ENCODE measurements at regions not wholly inside any gene's neighbourhood (a gene's known extent, or its start where the extent isn't known, plus 50 kb on each side); places are given as distances from the start of the nearest gene placed in this dataset.

DNA sequence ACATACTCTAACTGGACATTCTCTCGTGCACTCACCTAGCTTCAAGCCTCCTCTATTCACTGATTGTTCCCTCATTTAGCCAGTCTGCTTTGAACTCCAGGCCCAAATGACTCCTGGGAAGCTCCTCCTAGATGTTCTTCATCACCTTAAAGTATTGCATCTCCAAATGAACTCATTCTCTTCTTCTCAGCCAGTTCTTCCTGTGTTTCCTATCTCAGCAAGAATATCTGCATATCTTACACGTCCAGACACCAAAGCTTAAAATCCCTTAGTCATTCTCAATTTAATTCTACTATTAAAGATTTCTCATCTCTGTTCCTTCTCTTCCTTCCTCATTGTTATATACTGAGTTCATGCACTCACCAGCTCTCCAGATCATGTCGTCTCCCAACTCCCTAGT lies 118.6 kb upstream of the DAB2 start:
- TF ChIP-seq CTCF (optimal IDR thresholded peaks at IDR 0.05 in 1 of 3, IDR thresholded peaks at IDR 0.05 in 1 of 3, conservative IDR thresholded peaks at IDR 0.05 in 1 of 3; ENCODE audit: extremely low read depth in 1 of 3, insufficient read depth in 2 of 3, low read length in 3 of 3) (no peak), EZH2 (IDR thresholded peaks at IDR 0.05; ENCODE audit: low read length) (no peak)
- no peaks in the 10 kb centered on the region for H3K27me3 ChIP-seq (ENCODE audit: control insufficient read depth, extremely low read depth, insufficient read depth, low read length)
- H3K4me3 ChIP-seq (ENCODE audit: control insufficient read depth in 2 of 3, extremely low read depth in 1 of 3, insufficient read depth in 2 of 3, low read depth in 1 of 3, low read length in 3 of 3) = no peak overlapping the region
- H3K9ac ChIP-seq (ENCODE audit: control insufficient read depth, extremely low read depth, insufficient read depth, low read length) = no peak overlapping the region
- H3K79me2 ChIP-seq (ENCODE audit: control insufficient read depth, insufficient read depth, low read length) = no peaks in the 10 kb centered on the region
- peaks cover 4% of the 10 kb centered on the region for H3K4me1 ChIP-seq (ENCODE audit: control insufficient read depth, extremely low read depth, insufficient read depth, low read length)
- H3K9me1 ChIP-seq (ENCODE audit: control insufficient read depth, extremely low read depth, insufficient read depth, low read length) = no peaks in the 10 kb centered on the region
- dilution Hi-C loops (cut with MboI; ENCODE audit: extremely low pct_ligation_motif_present, low sequenced_read_pairs) = loop anchor here (25.0 kb wide), 1 partner anchor 156 kb away; no protein-coding TSS in a partner anchor
- no peaks in the 10 kb centered on the region for H4K20me1 ChIP-seq (ENCODE audit: control insufficient read depth, extremely low read depth, insufficient read depth, low read length)
- H3K36me3 ChIP-seq (ENCODE audit: control insufficient read depth in 2 of 2, extremely low read depth in 1 of 2, insufficient read depth in 2 of 2, low read length in 2 of 2) = no peaks in the 10 kb centered on the region
- H3K4me2 ChIP-seq (ENCODE audit: control insufficient read depth, extremely low read depth, insufficient read depth, low read depth, low read length) = no peak overlapping the region
- FAIRE-seq (no peak), DNase-seq (ENCODE audit: low read depth, low spot score) (no peak)
- H2AFZ ChIP-seq (ENCODE audit: control insufficient read depth, low read length) = peak overlapping the region; percentile 24
- no peaks in the 10 kb centered on the region for H3K9me3 ChIP-seq (ENCODE audit: control insufficient read depth, low read depth, low read length)
- no peak overlapping the region for H3K27ac ChIP-seq (ENCODE audit: control insufficient read depth, insufficient read depth, low read length)

- H3K79me2 ChIP-seq (ENCODE audit: control insufficient read depth, insufficient read depth, low read length) = no peaks in the 10 kb centered on the region
- H3K4me1 ChIP-seq (ENCODE audit: control insufficient read depth, extremely low read depth, insufficient read depth, low read length) = peaks cover 4% of the 10 kb centered on the region
- H3K27ac ChIP-seq (ENCODE audit: control insufficient read depth, insufficient read depth, low read length) = no peak overlapping the region
- no peak overlapping the region for H3K4me2 ChIP-seq (ENCODE audit: control insufficient read depth, extremely low read depth, insufficient read depth, low read depth, low read length)
- H3K9ac ChIP-seq (ENCODE audit: control insufficient read depth, extremely low read depth, insufficient read depth, low read length) = no peak overlapping the region
- H3K36me3 ChIP-seq (ENCODE audit: control insufficient read depth in 2 of 2, extremely low read depth in 1 of 2, insufficient read depth in 2 of 2, low read length in 2 of 2) = no peaks in the 10 kb centered on the region
- DNase-seq (ENCODE audit: low read depth, low spot score) (no peak), FAIRE-seq (no peak)
- no peaks in the 10 kb centered on the region for H3K9me1 ChIP-seq (ENCODE audit: control insufficient read depth, extremely low read depth, insufficient read depth, low read length)
- H2AFZ ChIP-seq (ENCODE audit: control insufficient read depth, low read length) = peak overlapping the region; percentile 24
- H3K27me3 ChIP-seq (ENCODE audit: control insufficient read depth, extremely low read depth, insufficient read depth, low read length) = no peaks in the 10 kb centered on the region
- no peaks in the 10 kb centered on the region for H3K9me3 ChIP-seq (ENCODE audit: control insufficient read depth, low read depth, low read length)
- TF ChIP-seq CTCF (optimal IDR thresholded peaks at IDR 0.05 in 1 of 3, IDR thresholded peaks at IDR 0.05 in 1 of 3, conservative IDR thresholded peaks at IDR 0.05 in 1 of 3; ENCODE audit: extremely low read depth in 1 of 3, insufficient read depth in 2 of 3, low read length in 3 of 3) (no peak), EZH2 (IDR thresholded peaks at IDR 0.05; ENCODE audit: low read length) (no peak)
- dilution Hi-C loops (cut with MboI; ENCODE audit: extremely low pct_ligation_motif_present, low sequenced_read_pairs) = loop anchor here (25.0 kb wide), 1 partner anchor 155 kb away; no protein-coding TSS in a partner anchor
- no peak overlapping the region for H3K4me3 ChIP-seq (ENCODE audit: control insufficient read depth in 2 of 3, extremely low read depth in 1 of 3, insufficient read depth in 2 of 3, low read depth in 1 of 3, low read length in 3 of 3)
- H4K20me1 ChIP-seq (ENCODE audit: control insufficient read depth, extremely low read depth, insufficient read depth, low read length) = no peaks in the 10 kb centered on the region
Measured at GRCh38 chr5:39542511-39543285, 117.9 kb upstream of the DAB2 start.
